Dendritic cell treated with granulocyte-macrophage colony-stimulating factor and Interleukin-4, amounts not matched to agents 40 ng/mL and 50 ng/mL, for 4 days (primary cell): ENCODE measurements at regions not wholly inside any gene's neighbourhood (a gene's known extent, or its start where the extent isn't known, plus 50 kb on each side); places are given as distances from the start of the nearest gene placed in this dataset.

Source experiments
- H3K27ac Mint-ChIP-seq: one replicate; pipeline ENCODE4 v1.8.0; 2022; ENCODE audit warnings: mild to moderate bottlenecking, mixed read lengths
- H3K27me3 Mint-ChIP-seq: one replicate; pipeline ENCODE4 v1.8.0; 2022; ENCODE audit warnings: mild to moderate bottlenecking, mixed read lengths
- H3K36me3 Mint-ChIP-seq: one replicate; pipeline ENCODE4 v1.8.0; 2022; ENCODE audit warnings: low read depth, mixed read lengths
- H3K4me1 Mint-ChIP-seq: one replicate; pipeline ENCODE4 v1.8.0; 2022; ENCODE audit warnings: low read depth, mixed read lengths
- H3K4me3 Mint-ChIP-seq: one replicate; pipeline ENCODE4 v1.8.0; 2022; ENCODE audit warnings: mild to moderate bottlenecking, moderate library complexity, mixed read lengths
- H3K9me3 Mint-ChIP-seq: one replicate; pipeline ENCODE4 v1.8.0; 2022; ENCODE audit warnings: mixed read lengths
- intact Hi-C: fragments of 100-400 bp; cut with micrococcal nuclease; formaldehyde crosslinking; loops from one replicate; pipeline ENCODE4 v1.15.0; 2022

DNA sequence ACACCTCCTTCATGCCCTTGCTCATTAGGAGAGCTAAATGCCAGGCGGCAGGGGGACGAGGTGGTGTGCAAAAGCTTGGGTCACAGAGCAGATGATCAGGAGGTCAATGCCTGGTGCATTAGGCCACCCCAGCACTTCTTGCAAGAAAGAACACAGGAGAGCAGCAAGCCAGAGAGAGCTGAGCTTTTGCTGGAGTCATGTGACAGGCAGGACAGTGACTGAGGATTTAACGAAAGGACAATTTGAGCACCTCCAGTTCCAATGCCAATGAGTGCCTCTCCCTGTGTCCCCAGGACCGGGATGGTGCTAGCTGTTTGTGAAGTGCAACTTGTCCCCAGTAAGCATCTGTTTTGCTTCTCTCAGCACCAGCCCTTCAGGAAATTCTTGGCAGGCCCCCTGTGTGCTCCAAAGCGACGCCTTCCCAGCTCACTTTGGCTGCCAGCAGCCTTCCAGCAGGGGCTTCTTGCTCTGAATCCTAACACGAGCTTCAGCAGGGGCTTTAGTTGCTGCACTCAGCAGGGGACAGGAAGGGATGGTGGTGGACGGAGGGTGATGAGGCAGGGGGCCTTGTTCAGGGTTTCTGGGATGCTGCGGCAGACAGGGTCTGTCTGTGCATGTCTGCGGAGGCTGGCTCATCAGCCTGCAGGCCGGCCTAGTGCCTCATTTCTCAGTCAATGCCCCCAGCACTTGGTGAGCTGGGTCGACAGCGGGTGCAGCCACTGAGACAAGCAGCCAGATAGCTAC lies 368.1 kb downstream of the RPS24 start:
- Mint-ChIP-seq H3K4me1 (peaks cover 4% of the 10 kb centered on the region), H3K27me3 (peaks cover 22% of the 10 kb centered on the region), H3K27ac (no peak overlapping the region), H3K36me3 (no peaks in the 10 kb centered on the region), H3K4me3 (no peak overlapping the region), H3K9me3 (no peaks in the 10 kb centered on the region)
- intact Hi-C loops: no loop called here

- Mint-ChIP-seq H3K4me1 (peaks cover 8% of the 10 kb centered on the region), H3K27ac (no peak overlapping the region), H3K9me3 (no peaks in the 10 kb centered on the region), H3K4me3 (no peak overlapping the region), H3K27me3 (peaks cover 25% of the 10 kb centered on the region), H3K36me3 (no peaks in the 10 kb centered on the region)
- intact Hi-C loops: no loop called here
Observed at GRCh38 chr10:78402591-78402990, 368.9 kb downstream of the RPS24 start.

GRCh38 chr10:78403781-78404180 lies 370.1 kb downstream of the RPS24 start:
- intact Hi-C loops: no loop called here
- H3K4me1 Mint-ChIP-seq: peaks cover 8% of the 10 kb centered on the region
- H3K9me3 Mint-ChIP-seq: no peaks in the 10 kb centered on the region
- H3K36me3 Mint-ChIP-seq: no peaks in the 10 kb centered on the region
- H3K27ac Mint-ChIP-seq: no peak overlapping the region
- H3K27me3 Mint-ChIP-seq: peaks cover 35% of the 10 kb centered on the region
- no peak overlapping the region for H3K4me3 Mint-ChIP-seq

DNA sequence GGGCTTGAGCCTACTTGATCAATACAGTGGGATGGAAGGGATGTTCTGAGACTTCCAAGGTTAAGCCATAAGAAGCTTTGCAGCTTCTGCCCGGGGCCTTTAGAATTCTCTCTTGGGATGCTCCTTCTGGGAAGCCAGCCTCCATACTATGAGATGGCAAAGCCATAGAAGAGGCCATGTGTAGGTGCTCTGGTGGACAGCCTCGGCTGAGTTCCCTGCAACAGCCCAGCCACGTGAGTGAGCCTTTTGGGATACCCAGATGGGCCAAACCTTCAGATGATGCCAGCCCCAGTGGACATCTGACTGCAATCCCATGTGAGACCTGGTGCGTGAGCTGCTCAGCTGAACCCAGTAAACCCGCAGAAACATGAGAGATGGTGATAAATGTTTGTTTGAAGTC lies 370.6 kb downstream of the RPS24 start:
- Mint-ChIP-seq H3K9me3 (no peaks in the 10 kb centered on the region), H3K36me3 (no peaks in the 10 kb centered on the region), H3K27ac (no peak overlapping the region), H3K4me1 (peaks cover 8% of the 10 kb centered on the region), H3K4me3 (no peak overlapping the region), H3K27me3 (peaks cover 35% of the 10 kb centered on the region)
- intact Hi-C loops: no loop called here

DNA sequence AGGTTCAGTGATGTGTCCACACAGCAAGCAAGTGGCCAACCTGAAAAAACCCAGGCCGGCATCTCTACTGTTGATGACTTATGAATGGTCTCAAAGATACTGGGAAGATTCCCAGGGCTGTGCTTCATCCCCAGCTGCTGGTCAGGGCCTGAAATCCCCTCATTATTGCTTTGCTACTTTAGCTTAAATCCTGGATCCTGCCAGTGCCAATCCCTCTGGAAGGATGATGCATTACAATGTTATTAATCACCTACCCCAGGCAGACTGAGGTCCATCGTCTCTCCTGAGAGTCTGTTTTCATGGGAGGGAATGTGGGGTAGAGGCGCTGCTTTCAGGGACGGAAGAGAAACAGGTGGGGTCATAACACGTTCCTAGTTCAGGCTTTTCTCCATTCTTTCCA lies 371.6 kb downstream of the RPS24 start:
- Mint-ChIP-seq H3K27ac (no peak overlapping the region), H3K9me3 (no peaks in the 10 kb centered on the region), H3K27me3 (peaks cover 38% of the 10 kb centered on the region), H3K36me3 (no peaks in the 10 kb centered on the region), H3K4me1 (peaks cover 8% of the 10 kb centered on the region), H3K4me3 (no peak overlapping the region)
- intact Hi-C loops: no loop called here

DNA sequence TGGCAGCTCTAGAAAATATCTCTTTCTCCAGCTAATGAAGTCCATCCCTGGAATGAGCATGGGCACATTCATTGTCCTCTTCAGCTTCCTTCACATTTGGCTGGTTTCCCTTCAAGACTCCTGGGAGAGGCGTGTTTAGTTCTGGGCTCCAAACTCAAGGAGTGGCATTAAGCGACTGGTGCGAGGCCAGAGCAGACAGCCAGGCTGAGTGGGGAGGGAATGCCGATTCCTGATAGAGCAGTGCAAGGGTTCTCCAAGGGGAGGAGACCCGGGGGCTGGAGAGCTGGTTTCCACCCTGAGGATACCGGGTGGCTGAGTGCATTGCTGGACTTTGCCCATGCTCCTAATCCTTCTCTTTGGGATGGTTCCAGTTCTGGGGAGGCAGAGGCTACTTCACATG lies 372.1 kb downstream of the RPS24 start:
- peaks cover 8% of the 10 kb centered on the region for H3K4me1 Mint-ChIP-seq
- H3K4me3 Mint-ChIP-seq: no peak overlapping the region
- H3K27ac Mint-ChIP-seq: no peak overlapping the region
- peaks cover 38% of the 10 kb centered on the region for H3K27me3 Mint-ChIP-seq
- intact Hi-C loops: no loop called here
- no peaks in the 10 kb centered on the region for H3K9me3 Mint-ChIP-seq
- H3K36me3 Mint-ChIP-seq: no peaks in the 10 kb centered on the region

DNA sequence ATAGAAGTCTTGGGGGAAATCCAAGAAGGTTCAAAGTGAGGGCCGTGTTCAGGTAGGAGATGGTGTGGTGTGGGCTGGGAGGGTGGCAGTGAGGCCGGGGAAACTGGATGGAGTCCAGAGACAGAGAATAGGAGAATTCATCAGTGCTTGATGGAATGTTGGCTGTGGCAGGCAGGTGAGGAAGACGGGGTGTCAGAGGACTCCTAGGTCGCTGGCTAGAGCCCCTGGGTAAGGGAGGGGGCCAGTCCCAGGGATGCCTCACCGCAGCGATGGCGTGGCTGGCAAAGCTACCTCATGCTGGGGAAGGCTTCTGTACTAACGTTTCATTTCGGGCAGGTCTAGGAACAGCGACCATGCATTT lies 373.0 kb downstream of the RPS24 start:
- Mint-ChIP-seq H3K27ac (no peak overlapping the region), H3K4me1 (peaks cover 8% of the 10 kb centered on the region), H3K36me3 (no peaks in the 10 kb centered on the region), H3K4me3 (no peak overlapping the region), H3K27me3 (peaks cover 38% of the 10 kb centered on the region), H3K9me3 (no peaks in the 10 kb centered on the region)
- intact Hi-C loops: no loop called here

- H3K27me3 Mint-ChIP-seq: peaks cover 38% of the 10 kb centered on the region
- H3K4me1 Mint-ChIP-seq: peaks cover 8% of the 10 kb centered on the region
- intact Hi-C loops: no loop called here
- no peaks in the 10 kb centered on the region for H3K9me3 Mint-ChIP-seq
- no peak overlapping the region for H3K4me3 Mint-ChIP-seq
- H3K36me3 Mint-ChIP-seq: no peaks in the 10 kb centered on the region
- H3K27ac Mint-ChIP-seq: no peak overlapping the region
Observed at GRCh38 chr10:78407009-78407711, 373.5 kb downstream of the RPS24 start.

DNA sequence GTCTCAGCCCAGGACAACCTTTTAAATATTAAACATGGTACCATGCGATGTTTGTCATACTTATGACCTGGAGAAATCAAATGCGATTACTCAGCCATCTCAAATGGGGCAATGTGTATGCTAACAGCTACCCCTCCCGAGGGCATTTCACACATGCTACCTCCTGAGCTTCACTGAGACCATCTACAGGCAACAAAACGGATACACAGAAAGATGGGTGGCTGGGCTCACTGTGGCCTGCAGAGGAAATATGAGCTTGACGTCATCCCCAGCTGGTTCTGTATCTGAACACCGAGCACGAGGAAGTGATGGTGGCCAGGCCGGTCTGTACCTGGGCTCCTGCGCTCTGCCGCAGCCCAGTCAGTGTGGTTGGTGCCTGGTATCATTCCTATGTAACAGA lies 374.3 kb downstream of the RPS24 start:
- no peaks in the 10 kb centered on the region for H3K36me3 Mint-ChIP-seq
- H3K4me1 Mint-ChIP-seq: peaks cover 8% of the 10 kb centered on the region
- no peak overlapping the region for H3K4me3 Mint-ChIP-seq
- no peak overlapping the region for H3K27ac Mint-ChIP-seq
- intact Hi-C loops: no loop called here
- H3K9me3 Mint-ChIP-seq: no peaks in the 10 kb centered on the region
- peaks cover 42% of the 10 kb centered on the region for H3K27me3 Mint-ChIP-seq

- Mint-ChIP-seq H3K4me3 (no peak overlapping the region), H3K27ac (no peak overlapping the region), H3K36me3 (no peaks in the 10 kb centered on the region), H3K9me3 (no peaks in the 10 kb centered on the region), H3K4me1 (peaks cover 8% of the 10 kb centered on the region), H3K27me3 (peaks cover 43% of the 10 kb centered on the region)
- intact Hi-C loops: no loop called here
Observed at GRCh38 chr10:78408671-78409472, 375.2 kb downstream of the RPS24 start.

DNA sequence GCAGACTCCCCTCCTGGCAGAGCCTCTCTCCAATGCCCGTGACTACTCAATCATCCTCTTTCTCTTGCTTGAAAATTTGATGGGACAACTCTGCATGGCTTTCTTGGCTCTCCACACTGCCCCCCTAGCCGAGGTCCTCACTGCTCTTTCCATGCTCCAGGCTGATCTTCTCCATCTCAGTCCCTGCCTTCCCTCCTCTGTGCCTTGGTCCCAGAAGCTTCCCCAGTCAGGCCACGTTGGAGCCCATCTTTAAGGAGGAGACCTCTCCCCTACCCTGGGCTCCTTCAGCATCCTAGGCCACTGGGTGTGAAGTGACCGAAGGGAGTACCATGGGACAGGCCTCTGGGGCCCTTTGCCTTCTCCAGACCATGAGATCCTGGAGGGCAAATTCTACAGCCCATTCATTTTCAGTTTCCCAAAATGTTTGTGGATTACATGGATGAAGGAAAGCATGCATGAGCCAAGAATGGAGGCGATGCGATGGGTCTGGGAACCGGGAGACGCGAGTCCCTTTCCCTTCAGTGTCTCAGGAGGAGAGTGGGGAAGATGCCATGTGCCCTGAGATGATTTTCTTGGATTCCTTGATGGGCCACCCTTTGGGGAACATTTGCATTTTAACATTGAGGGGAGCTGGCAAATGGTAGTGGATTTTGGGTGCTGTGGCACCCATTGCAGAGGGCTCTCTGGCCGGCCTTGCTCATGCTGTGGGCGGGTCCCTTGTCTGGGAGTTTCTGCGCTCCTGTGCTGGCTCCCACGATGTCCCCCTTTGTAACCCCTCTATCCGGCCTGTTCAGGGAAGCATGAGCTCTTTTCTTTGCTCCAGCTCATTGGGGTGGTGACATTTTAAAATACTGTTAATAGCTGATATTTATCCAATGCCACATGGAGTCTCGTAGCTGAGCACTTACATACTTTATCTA lies 376.6 kb downstream of the RPS24 start:
- H3K4me3 Mint-ChIP-seq: no peak overlapping the region
- no peaks in the 10 kb centered on the region for H3K9me3 Mint-ChIP-seq
- no peak overlapping the region for H3K27ac Mint-ChIP-seq
- H3K4me1 Mint-ChIP-seq: peaks cover 8% of the 10 kb centered on the region
- H3K27me3 Mint-ChIP-seq: peaks cover 40% of the 10 kb centered on the region
- intact Hi-C loops: no loop called here
- H3K36me3 Mint-ChIP-seq: no peaks in the 10 kb centered on the region

DNA sequence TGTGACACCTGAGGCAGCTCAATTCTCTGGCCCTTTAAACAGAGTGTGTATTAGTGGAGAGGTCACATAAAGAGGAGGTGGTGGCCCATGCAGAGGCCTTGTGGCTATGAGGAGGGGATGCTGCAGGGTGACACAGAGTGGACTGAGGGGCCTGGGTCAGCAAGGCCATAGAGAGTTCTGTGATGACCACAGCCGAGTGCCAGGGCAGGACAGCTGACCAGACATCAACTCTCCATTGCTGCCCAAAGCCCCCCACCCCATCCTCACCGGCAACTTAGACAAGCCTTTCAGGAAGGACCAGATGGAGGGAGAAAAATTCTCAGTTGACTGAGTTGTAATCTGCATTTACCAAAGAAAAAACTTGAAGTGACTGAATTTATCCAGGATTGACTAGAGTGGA lies 378.1 kb downstream of the RPS24 start:
- Mint-ChIP-seq H3K9me3 (no peaks in the 10 kb centered on the region), H3K4me3 (no peak overlapping the region), H3K27me3 (peaks cover 26% of the 10 kb centered on the region), H3K4me1 (peaks cover 5% of the 10 kb centered on the region), H3K36me3 (no peaks in the 10 kb centered on the region), H3K27ac (no peak overlapping the region)
- intact Hi-C loops: no loop called here

GRCh38 chr10:78412605-78413004 lies 378.9 kb downstream of the RPS24 start:
- no peak overlapping the region for H3K27ac Mint-ChIP-seq

More at GRCh38 chr10:78412605-78413004, 378.9 kb downstream of the RPS24 start:
- H3K9me3 Mint-ChIP-seq: no peaks in the 10 kb centered on the region
- H3K27me3 Mint-ChIP-seq: peaks cover 17% of the 10 kb centered on the region
- H3K4me1 Mint-ChIP-seq: no peaks in the 10 kb centered on the region
- H3K4me3 Mint-ChIP-seq: no peak overlapping the region
- H3K36me3 Mint-ChIP-seq: no peaks in the 10 kb centered on the region
- intact Hi-C loops: no loop called here
